ENCODE measurements at regions not wholly inside any gene's neighbourhood (a gene's known extent, or its start where the extent isn't known, plus 50 kb on each side); places are given as distances from the start of the nearest gene placed in this dataset.

DNA sequence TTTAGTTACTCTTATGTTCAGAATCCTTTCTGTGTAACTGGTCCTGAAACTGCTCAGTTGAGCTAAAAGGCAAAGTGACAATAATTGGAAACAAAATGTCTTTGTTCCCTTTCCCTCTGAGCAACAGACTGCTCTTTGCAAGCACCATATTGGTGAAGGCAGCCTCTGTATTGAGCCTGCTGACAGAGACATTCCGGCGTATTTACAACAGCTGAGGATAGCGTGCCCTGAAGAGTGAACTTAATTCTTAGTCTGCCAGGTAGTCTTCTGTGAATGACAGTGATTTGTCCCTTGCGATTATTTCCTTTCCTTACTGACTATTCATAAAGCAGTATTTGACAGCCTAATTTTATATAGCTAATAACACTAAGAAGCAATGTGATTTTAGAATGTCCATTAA, 239.1 kb downstream of the CPS1 start:
- TF ChIP-seq, protein P1, sequence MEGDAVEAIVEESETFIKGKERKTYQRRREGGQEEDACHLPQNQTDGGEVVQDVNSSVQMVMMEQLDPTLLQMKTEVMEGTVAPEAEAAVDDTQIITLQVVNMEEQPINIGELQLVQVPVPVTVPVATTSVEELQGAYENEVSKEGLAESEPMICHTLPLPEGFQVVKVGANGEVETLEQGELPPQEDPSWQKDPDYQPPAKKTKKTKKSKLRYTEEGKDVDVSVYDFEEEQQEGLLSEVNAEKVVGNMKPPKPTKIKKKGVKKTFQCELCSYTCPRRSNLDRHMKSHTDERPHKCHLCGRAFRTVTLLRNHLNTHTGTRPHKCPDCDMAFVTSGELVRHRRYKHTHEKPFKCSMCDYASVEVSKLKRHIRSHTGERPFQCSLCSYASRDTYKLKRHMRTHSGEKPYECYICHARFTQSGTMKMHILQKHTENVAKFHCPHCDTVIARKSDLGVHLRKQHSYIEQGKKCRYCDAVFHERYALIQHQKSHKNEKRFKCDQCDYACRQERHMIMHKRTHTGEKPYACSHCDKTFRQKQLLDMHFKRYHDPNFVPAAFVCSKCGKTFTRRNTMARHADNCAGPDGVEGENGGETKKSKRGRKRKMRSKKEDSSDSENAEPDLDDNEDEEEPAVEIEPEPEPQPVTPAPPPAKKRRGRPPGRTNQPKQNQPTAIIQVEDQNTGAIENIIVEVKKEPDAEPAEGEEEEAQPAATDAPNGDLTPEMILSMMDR (conservative IDR thresholded peaks at IDR 0.05 in 1 of 2, IDR thresholded peaks at IDR 0.05 in 1 of 2; ENCODE audit: low read depth in 1 of 2, low read length in 2 of 2), result no peak
- TF ChIP-seq EZH2 (IDR thresholded peaks at IDR 0.05; ENCODE audit: low read length, missing control alignments), result no peak
